ENCODE measurements at regions not wholly inside any gene's neighbourhood (a gene's known extent, or its start where the extent isn't known, plus 50 kb on each side); places are given as distances from the start of the nearest gene placed in this dataset.
"Not testable (repeated sequence)": the region's sequence is repeated elsewhere in the genome, so short reads cannot be mapped to it uniquely, and the experiment has no call there.

- RAD21 ChIA-PET (ENCODE audit: unreplicated experiment); SMC1A ChIA-PET (ENCODE audit: uncharacterized antibody, unreplicated experiment); H2AFZ ChIP-seq (ENCODE audit: control insufficient read depth, low read depth, low read length); H3K9me3 ChIP-seq (replicated peaks; ENCODE audit: control insufficient read depth, insufficient read depth, low read length); H3K27ac ChIP-seq (ENCODE audit: control insufficient read depth, insufficient read depth); H3K9ac ChIP-seq (ENCODE audit: control insufficient read depth, insufficient read depth, low read length); H3K36me3 ChIP-seq (ENCODE audit: control insufficient read depth in 2 of 2, insufficient read depth in 2 of 2, low read length in 1 of 2); DNase-seq (ENCODE audit: low read depth, low spot score); FAIRE-seq; H3K4me3 ChIP-seq; H4K20me1 ChIP-seq (ENCODE audit: control insufficient read depth, insufficient read depth); BruUV-seq (replicated peaks); intact Hi-C loops (cut with micrococcal nuclease; ENCODE audit: unreplicated experiment); POLR2A ChIA-PET; ATAC-seq; H3K27me3 ChIP-seq (replicated peaks in 1 of 2; ENCODE audit: control insufficient read depth in 2 of 2, insufficient read depth in 2 of 2, low read length in 1 of 2); H3K4me2 ChIP-seq (ENCODE audit: control insufficient read depth, insufficient read depth); H3K4me1 ChIP-seq (ENCODE audit: control insufficient read depth, insufficient read depth, low read length); in situ Hi-C loops (cut with MboI); H3K79me2 ChIP-seq (ENCODE audit: control insufficient read depth, insufficient read depth, low read length): not testable (repeated sequence)
- CTCF ChIA-PET, result interaction anchor here (0.6 kb wide), 1 partner anchor 50 kb away, joined by 3 read pairs; no protein-coding TSS in a partner anchor
- 44% methylated on average over 1 of the region's 1 CpG for WGBS (ENCODE audit: insufficient coverage, insufficient replicate concordance, low lambda C conversion rate, missing lambda C conversion rate)
Observed at GRCh38 chr15:88965097-88965496, 51.9 kb upstream of the MFGE8 start.

- FAIRE-seq, result no peak
- Histone ChIP-seq H4K20me1 (ENCODE audit: control insufficient read depth, insufficient read depth) (no peaks in the 10 kb centered on the region), H3K27ac (ENCODE audit: control insufficient read depth, insufficient read depth) (no peak overlapping the region), H2AFZ (ENCODE audit: control insufficient read depth, low read depth, low read length) (no peak overlapping the region), H3K4me3 (no peak overlapping the region), H3K9ac (ENCODE audit: control insufficient read depth, insufficient read depth, low read length) (no peak overlapping the region), H3K36me3 (ENCODE audit: control insufficient read depth in 2 of 2, insufficient read depth in 2 of 2, low read length in 1 of 2) (no peaks in the 10 kb centered on the region), H3K9me3 (replicated peaks; ENCODE audit: control insufficient read depth, insufficient read depth, low read length) (no peaks in the 10 kb centered on the region; the same call in 1 of the 3 replicates), H3K79me2 (ENCODE audit: control insufficient read depth, insufficient read depth, low read length) (no peaks in the 10 kb centered on the region), H3K4me1 (ENCODE audit: control insufficient read depth, insufficient read depth, low read length) (no peaks in the 10 kb centered on the region), H3K4me2 (ENCODE audit: control insufficient read depth, insufficient read depth) (no peak overlapping the region), H3K27me3 (replicated peaks in 1 of 2; ENCODE audit: control insufficient read depth in 2 of 2, insufficient read depth in 2 of 2, low read length in 1 of 2) (no peaks in the 10 kb centered on the region)
- BruUV-seq (replicated peaks), result no TSS peak
- intact Hi-C loops (cut with micrococcal nuclease; ENCODE audit: unreplicated experiment), result no loop called here
- in situ Hi-C loops (cut with MboI), result no loop called here
- ChIA-PET POLR2A (no interaction called here), RAD21 (ENCODE audit: unreplicated experiment) (no interaction called here), CTCF (interaction anchor here (1.0 kb wide), 1 partner anchor 66 kb away, joined by 3 read pairs; no protein-coding TSS in a partner anchor), SMC1A (ENCODE audit: uncharacterized antibody, unreplicated experiment) (interaction anchor here (0.8 kb wide), 1 partner anchor 32 kb away, joined by 3 read pairs; no protein-coding TSS in a partner anchor)
- WGBS (ENCODE audit: insufficient coverage, insufficient replicate concordance, low lambda C conversion rate, missing lambda C conversion rate), result 52% methylated on average over 1 of the region's 1 CpG
- DNase-seq (ENCODE audit: low read depth, low spot score), result no peak
- TF ChIP-seq KLF5 (IDR thresholded peaks at IDR 0.05; ENCODE audit: partially characterized antibody) (no peak), PKNOX1 (IDR thresholded peaks at IDR 0.05) (no peak), BHLHE40 (IDR thresholded peaks at IDR 0.05; ENCODE audit: borderline replicate concordance in 1 of 2, low read depth in 2 of 2, low read length in 1 of 2) (no peak), POLR2A (IDR thresholded peaks at IDR 0.05; ENCODE audit: low read depth, low read length) (no peak), NFYB (IDR thresholded peaks at IDR 0.05; ENCODE audit: insufficient read depth, low read depth, low read length) (no peak), POLR2AphosphoS5 (IDR thresholded peaks at IDR 0.05; ENCODE audit: low read length) (no peak), TAF1 (IDR thresholded peaks at IDR 0.05; ENCODE audit: borderline replicate concordance, low read depth, low read length) (no peak)
- ATAC-seq, result peak; percentile 50
Observed at GRCh38 chr15:88970232-88970631, 57.1 kb upstream of the MFGE8 start.

Data from GM12878 (cell line).